Liver (tissue), 3 donors: ENCODE measurements at regions not wholly inside any gene's neighbourhood (a gene's known extent, or its start where the extent isn't known, plus 50 kb on each side); places are given as distances from the start of the nearest gene placed in this dataset.

ENCODE experiments used
- CTCF ChIP-seq: fragments of 150-350 bp; IDR thresholded peaks from 2 replicates; pipeline ENCODE4 v1.5.1; 2017; ENCODE audit warnings: improper control_type of control experiment, low read depth, low read length; ENCODE audit not compliant: missing input control
- RAD21 ChIP-seq, 2 donors: IDR thresholded peaks; 2 replicates each; pipeline ENCODE4 v1.6.1; 2016; ENCODE audit warnings: antibody characterized with exemption in 2 of 2, mild to moderate bottlenecking in 2 of 2
- donor health status: healthy.
- donor health status: healthy.

- TF ChIP-seq CTCF, result no peak
- TF ChIP-seq RAD21 (IDR thresholded peaks at IDR 0.05), result no peak
These were observed 235.2 kb upstream of the SGCG start for GRCh38 chr13:22945321-22946226.
